ENCODE measurements at regions not wholly inside any gene's neighbourhood (a gene's known extent, or its start where the extent isn't known, plus 50 kb on each side); places are given as distances from the start of the nearest gene placed in this dataset.

DNA sequence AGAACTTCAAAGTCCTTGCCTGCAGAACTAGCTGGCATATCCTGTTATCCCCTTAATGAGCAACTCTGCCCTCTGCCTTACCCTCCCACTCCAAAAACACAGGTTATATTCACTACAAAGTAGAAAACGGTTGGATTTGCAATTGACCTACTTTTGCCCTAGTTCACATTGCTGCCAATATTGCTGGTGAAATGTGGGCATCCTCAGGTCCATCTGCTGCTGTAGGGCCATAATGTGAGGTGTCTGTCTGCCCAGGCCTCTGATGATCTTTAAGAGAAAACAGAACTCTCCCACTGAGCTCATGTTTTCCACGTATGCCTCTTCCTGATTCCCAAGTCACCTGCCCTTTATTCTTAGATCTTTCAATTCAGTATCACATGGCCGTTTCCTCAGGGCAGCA, 294.0 kb upstream of the CDH20 start:
- H3K4me1 ChIP-seq (replicated peaks in 1 of 2): peaks cover 3 to 7% of the 10 kb centered on the region in 2 donors
- no peak for ATAC-seq (replicated peaks in 6 of 8)
- 24 to 85% (median 75%) methylated on average over 2 to 3 of the region's 3 CpGs; no CpG with 5 or more reads in 3 of the 10 experiments for WGBS, 10 experiments
- H3K4me3 ChIP-seq: no peak overlapping the region
- in situ Hi-C loops (cut with MboI; ENCODE audit: low pct_unique_long_range_greater_than_20kb in 2 of 9, low sequenced_read_pairs in 9 of 9, unreplicated experiment in 9 of 9): no loop called here
- no peak overlapping the region for H3K27ac ChIP-seq

DNA sequence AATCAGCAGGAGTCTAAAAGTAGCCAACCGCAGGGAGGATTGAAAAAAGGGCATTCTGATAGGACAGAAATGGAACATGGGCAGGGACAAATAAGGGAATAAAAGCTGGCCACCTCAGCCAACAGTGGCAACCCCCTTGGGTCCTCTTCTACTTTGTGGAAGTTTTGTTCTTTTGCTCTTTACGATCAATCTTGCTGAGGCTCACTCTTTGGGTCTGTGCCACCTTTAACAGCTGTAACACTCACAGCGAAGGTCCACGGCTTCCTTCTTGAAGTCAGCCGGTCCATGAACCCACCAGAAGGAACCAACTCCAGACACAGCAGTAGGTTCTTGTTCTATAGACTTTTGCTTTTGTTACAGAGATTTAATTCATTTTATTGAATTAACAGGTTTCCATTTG, 285.4 kb upstream of the CDH20 start:
- Histone ChIP-seq H3K4me3 (no peak overlapping the region), H3K27ac (no peak overlapping the region), H3K4me1 (replicated peaks in 1 of 2) (no peaks in the 10 kb centered on the region)
- no peak for ATAC-seq (replicated peaks in 6 of 8)
- WGBS, 10 experiments: 4 to 100% (median 94%) methylated on average over 1 to 5 of the region's 5 CpGs; no CpG with 5 or more reads in 1 of the 10 experiments
- in situ Hi-C loops (cut with MboI; ENCODE audit: low pct_unique_long_range_greater_than_20kb in 2 of 9, low sequenced_read_pairs in 9 of 9, unreplicated experiment in 9 of 9): no loop called here

DNA sequence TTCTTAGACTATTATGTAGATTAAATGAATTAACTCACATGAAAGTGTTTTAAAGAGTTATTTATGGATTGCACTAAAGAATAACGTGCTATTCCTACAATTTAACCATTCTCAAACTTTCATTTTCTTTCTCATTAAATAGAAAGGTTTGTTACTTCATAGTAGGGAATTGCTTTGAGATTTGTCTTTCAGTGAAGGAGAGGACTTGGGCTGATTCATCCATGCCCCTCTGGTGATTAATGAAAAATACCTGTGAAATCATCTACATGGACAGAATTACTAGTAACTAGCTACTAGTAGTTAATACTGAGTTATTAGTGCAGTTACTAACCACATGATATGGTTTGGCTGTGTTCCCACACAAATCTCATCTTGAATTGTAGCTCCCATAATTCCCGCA, 275.8 kb upstream of the CDH20 start:
- H3K4me1 ChIP-seq (replicated peaks in 1 of 2): peaks cover 5 to 7% of the 10 kb centered on the region in 2 donors
- WGBS, 10 experiments: 0 to 100% (median 46%) methylated on average over 1 to 2 of the region's 2 CpGs; no CpG with 5 or more reads in 2 of the 10 experiments
- H3K4me3 ChIP-seq: no peak overlapping the region
- no peak overlapping the region for H3K27ac ChIP-seq
- in situ Hi-C loops (cut with MboI; ENCODE audit: low pct_unique_long_range_greater_than_20kb in 2 of 9, low sequenced_read_pairs in 9 of 9, unreplicated experiment in 9 of 9): no loop called here
- peak in 2 of 8 experiments; percentile 64 to 67 for ATAC-seq (replicated peaks in 6 of 8)

DNA sequence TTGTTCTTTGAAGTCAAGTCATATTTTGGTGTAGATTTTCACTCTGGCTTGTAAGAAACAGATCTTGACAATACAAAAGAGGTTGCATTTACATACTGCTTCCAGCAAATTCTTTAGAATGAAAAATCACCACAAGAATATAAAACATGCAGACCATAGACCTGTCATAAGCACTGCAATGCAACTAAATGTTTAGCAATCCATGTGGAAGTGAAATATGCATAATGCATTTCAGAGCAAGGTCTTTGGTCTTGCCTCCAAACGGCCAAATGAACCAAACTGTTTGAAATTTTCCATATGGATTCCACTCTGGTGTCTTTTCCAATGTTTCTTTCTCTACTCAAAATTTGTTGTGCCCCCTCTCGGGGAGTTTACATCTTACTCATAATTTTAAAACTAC, 271.0 kb upstream of the CDH20 start:
- peak in 3 of 8 experiments; percentile 29 to 64 (median 61) for ATAC-seq (replicated peaks in 6 of 8)
- no peaks in the 10 kb centered on the region for H3K4me1 ChIP-seq (replicated peaks in 1 of 2)
- in situ Hi-C loops (cut with MboI; ENCODE audit: low pct_unique_long_range_greater_than_20kb in 2 of 9, low sequenced_read_pairs in 9 of 9, unreplicated experiment in 9 of 9): no loop called here
- WGBS, 10 experiments: 0 to 100% (median 40%) methylated on average over 1 to 2 of the region's 2 CpGs; no CpG with 5 or more reads in 4 of the 10 experiments
- H3K27ac ChIP-seq: no peak overlapping the region
- no peak overlapping the region for H3K4me3 ChIP-seq

DNA sequence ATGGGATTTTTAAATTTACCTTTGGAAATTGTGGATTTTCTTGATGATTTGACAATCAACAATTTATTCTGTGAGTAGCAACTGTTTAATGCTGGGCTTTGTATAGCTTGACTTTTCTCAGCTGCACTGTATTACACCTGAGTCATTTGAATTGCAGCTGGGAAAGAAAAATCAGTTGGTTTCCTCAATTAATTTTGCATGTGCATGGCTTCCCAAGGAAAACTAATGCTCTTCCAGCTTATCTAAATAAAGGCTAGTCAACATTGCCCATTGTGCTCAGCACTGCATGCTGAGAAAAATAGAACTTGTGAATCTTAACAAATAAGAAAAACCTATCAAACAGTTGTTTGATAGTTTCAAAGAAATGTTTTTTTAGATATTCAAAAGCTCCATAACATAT, 268.3 kb upstream of the CDH20 start:
- no peaks in the 10 kb centered on the region for H3K4me1 ChIP-seq (replicated peaks in 1 of 2)
- ATAC-seq (replicated peaks in 6 of 8): peak in 1 of 8 experiments; percentile 43
- no peak overlapping the region for H3K4me3 ChIP-seq
- in situ Hi-C loops (cut with MboI; ENCODE audit: low pct_unique_long_range_greater_than_20kb in 2 of 9, low sequenced_read_pairs in 9 of 9, unreplicated experiment in 9 of 9): no loop called here
- no peak overlapping the region for H3K27ac ChIP-seq

DNA sequence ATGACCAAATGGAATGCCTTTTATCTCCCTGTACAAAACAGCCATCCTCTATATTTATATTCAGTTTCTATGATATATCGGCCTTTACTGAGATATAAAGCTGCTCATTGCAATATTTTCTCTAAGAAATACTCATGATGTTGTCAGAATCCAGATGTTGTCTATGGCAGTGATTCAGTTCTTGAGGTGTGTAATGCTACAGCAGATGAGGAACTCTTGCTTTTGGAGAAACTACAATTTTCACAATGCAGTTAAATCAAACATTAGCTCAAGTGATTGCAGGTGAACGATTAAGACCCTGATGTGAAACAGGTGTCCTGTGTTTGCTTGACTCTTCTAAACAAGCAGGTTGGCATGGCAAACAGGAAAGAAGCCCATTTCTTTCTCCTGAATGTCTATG, 256.2 kb upstream of the CDH20 start:
- Histone ChIP-seq H3K4me3 (no peak overlapping the region), H3K27ac (no peak overlapping the region), H3K4me1 (replicated peaks in 1 of 2) (peaks cover 0 to 9% of the 10 kb centered on the region in 2 donors)
- no peak for ATAC-seq (replicated peaks in 6 of 8)
- WGBS, 10 experiments: 0 to 100% (median 68%) methylated on average over 1 to 2 of the region's 2 CpGs; no CpG with 5 or more reads in 2 of the 10 experiments
- in situ Hi-C loops (cut with MboI; ENCODE audit: low pct_unique_long_range_greater_than_20kb in 2 of 9, low sequenced_read_pairs in 9 of 9, unreplicated experiment in 9 of 9): loop anchor here in 2 of 9 experiments (25.0 kb wide), 1 partner anchor 410 kb away; no protein-coding TSS in a partner anchor

DNA sequence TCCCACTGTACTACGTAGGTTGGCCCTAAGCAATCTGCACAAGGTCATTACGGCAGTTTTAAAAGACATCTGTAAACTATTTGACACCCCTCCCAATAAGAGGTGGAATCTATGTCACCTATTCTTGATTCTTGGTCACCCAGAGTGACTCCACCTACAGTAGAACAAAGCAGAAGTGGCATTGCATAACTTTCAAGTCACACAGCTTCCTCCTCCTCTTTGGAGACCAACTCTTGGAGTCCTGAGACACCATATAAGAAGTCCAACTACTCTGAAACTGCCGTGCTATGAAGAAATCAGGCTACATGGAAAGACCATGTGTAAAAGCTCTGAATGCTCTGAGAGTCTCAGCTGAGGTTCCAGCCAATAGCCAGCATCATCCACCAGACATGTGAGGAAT, 253.5 kb upstream of the CDH20 start:
- H3K4me1 ChIP-seq (replicated peaks in 1 of 2): peaks cover 0 to 9% of the 10 kb centered on the region in 2 donors
- WGBS, 10 experiments: 20 to 100% (median 72%) methylated on average over 1 to 3 of the region's 3 CpGs; no CpG with 5 or more reads in 2 of the 10 experiments
- ATAC-seq (replicated peaks in 6 of 8): no peak
- H3K27ac ChIP-seq: no peak overlapping the region
- in situ Hi-C loops (cut with MboI; ENCODE audit: low pct_unique_long_range_greater_than_20kb in 2 of 9, low sequenced_read_pairs in 9 of 9, unreplicated experiment in 9 of 9): loop anchor here in 2 of 9 experiments (25.0 kb wide), 1 partner anchor 408 kb away; no protein-coding TSS in a partner anchor
- H3K4me3 ChIP-seq: no peak overlapping the region

DNA sequence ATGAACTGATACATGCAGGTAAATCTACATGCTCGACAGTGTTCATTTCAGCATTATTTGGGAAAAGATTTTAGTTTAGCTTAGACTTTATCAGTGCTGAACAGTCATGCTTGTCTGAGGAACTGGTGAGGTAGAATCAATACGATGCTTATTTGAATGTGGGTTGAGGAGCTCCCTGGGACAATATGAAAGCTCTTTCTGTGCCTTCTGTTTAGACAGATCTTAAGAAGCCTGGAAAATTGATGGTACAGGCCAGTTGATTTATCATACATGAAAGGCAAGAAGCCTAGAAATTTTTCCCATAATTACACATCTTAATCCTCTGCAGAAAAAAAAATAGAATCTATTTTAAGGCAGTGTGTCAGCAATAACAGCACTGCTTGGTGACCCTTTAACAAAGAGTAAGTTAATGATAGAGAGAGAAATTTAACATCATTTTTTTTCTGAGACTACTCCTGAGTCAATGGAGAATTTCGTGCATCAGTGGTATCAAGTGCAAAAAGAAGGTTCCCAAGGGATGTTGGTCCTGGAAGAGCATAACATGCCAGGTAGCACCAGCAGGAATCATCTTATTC, 252.2 kb upstream of the CDH20 start:
- in situ Hi-C loops (cut with MboI; ENCODE audit: low pct_unique_long_range_greater_than_20kb in 2 of 9, low sequenced_read_pairs in 9 of 9, unreplicated experiment in 9 of 9): loop anchor here in 2 of 9 experiments (25.0 kb wide), 1 partner anchor 406 kb away; no protein-coding TSS in a partner anchor
- H3K27ac ChIP-seq: no peak overlapping the region
- peaks cover 5 to 10% of the 10 kb centered on the region in 2 donors for H3K4me1 ChIP-seq (replicated peaks in 1 of 2)
- peak in 5 of 8 experiments; percentile 68 to 94 (median 91) for ATAC-seq (replicated peaks in 6 of 8)
- 13 to 100% (median 38%) methylated on average over 1 to 3 of the region's 3 CpGs; no CpG with 5 or more reads in 2 of the 10 experiments for WGBS, 10 experiments
- H3K4me3 ChIP-seq: no peak overlapping the region

DNA sequence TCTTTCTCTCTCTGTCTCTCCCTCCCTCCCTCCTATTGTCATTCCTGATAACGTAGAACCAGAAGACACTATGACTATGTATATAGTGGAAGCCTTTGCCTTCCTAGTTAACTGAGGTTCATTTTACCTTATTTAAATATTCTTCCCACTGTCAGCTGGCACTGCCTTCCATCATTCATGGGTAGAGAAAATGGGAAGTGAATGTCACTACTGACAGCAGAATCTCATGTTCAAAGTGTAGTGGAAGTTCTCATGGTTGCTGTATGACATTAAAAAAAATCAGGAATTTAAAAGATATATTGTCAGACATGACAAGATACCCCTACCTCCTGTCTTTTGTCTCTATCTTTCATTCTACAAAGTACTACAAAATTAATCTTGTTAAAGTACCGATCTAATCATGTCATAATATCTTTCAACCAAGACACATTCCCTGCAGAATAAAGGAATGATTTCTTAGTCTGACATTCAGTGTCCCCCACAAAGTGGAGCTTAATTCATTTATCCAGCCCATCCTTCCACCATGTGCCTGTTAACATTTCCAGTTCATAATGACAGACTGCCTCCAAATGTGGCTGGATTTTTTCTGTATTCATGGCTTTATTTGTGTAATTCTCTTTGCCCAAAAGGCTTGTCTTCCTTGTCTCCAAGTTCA, 250.1 kb upstream of the CDH20 start:
- no peak for ATAC-seq (replicated peaks in 6 of 8)
- no peak overlapping the region for H3K27ac ChIP-seq
- no peak overlapping the region for H3K4me3 ChIP-seq
- WGBS, 10 experiments: 0 to 100% (median 66%) methylated on average over 1 to 2 of the region's 2 CpGs
- peaks cover 5 to 13% of the 10 kb centered on the region in 2 donors for H3K4me1 ChIP-seq (replicated peaks in 1 of 2)
- in situ Hi-C loops (cut with MboI; ENCODE audit: low pct_unique_long_range_greater_than_20kb in 2 of 9, low sequenced_read_pairs in 9 of 9, unreplicated experiment in 9 of 9): loop anchor here in 2 of 9 experiments (25.0 kb wide), 1 partner anchor 404 kb away; no protein-coding TSS in a partner anchor

DNA sequence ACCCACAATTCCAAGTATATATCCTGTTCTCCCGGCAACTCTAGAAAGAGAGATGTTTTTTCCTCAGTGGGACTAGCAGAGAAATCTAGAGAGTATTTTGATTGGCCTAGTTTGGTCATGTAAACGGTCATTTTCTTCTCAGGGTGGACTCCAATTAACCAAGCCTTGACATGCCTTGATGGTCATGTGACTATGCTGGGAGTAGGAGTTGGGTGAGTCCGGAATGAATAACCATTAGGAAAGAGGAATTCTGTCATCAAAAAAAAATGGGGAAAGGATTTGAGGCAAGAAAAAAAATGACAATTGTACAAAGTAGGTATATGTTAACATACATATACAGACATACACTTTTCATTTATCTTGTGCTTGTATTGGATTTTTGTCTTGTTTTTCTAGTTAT, 248.2 kb upstream of the CDH20 start:
- Histone ChIP-seq H3K4me3 (no peak overlapping the region), H3K27ac (no peak overlapping the region), H3K4me1 (replicated peaks in 1 of 2) (peaks cover 5 to 13% of the 10 kb centered on the region in 2 donors)
- peak in 1 of 8 experiments; percentile 18 for ATAC-seq (replicated peaks in 6 of 8)
- in situ Hi-C loops (cut with MboI; ENCODE audit: low pct_unique_long_range_greater_than_20kb in 2 of 9, low sequenced_read_pairs in 9 of 9, unreplicated experiment in 9 of 9): loop anchor here in 2 of 9 experiments (25.0 kb wide), 1 partner anchor 402 kb away; no protein-coding TSS in a partner anchor
- 25 to 100% (median 79%) methylated on average over 1 to 3 of the region's 3 CpGs; no CpG with 5 or more reads in 1 of the 10 experiments for WGBS, 10 experiments

DNA sequence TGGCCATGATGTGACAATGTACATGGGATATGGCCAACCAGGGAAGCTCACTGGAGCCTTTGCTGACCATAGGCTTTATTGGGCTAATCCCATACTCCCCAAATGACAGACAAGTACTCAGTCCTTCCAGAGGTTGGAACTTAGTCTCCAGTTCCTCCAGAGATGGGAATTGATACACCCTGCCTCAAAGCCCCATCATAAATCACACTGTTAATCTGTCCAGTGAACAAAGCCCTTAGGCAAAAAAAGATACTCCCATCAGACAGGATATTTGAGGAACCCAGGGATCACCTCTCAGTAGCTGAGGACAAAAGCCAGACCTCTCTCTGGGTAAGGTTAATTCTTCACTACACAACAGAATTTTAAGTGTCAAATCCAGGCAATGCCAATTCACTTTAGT, 247.5 kb upstream of the CDH20 start:
- ATAC-seq (replicated peaks in 6 of 8): no peak
- Histone ChIP-seq H3K4me1 (replicated peaks in 1 of 2) (peaks cover 5 to 12% of the 10 kb centered on the region in 2 donors), H3K4me3 (no peak overlapping the region), H3K27ac (no peak overlapping the region)
- in situ Hi-C loops (cut with MboI; ENCODE audit: low pct_unique_long_range_greater_than_20kb in 2 of 9, low sequenced_read_pairs in 9 of 9, unreplicated experiment in 9 of 9): loop anchor here in 2 of 9 experiments (25.0 kb wide), 1 partner anchor 402 kb away; no protein-coding TSS in a partner anchor

DNA sequence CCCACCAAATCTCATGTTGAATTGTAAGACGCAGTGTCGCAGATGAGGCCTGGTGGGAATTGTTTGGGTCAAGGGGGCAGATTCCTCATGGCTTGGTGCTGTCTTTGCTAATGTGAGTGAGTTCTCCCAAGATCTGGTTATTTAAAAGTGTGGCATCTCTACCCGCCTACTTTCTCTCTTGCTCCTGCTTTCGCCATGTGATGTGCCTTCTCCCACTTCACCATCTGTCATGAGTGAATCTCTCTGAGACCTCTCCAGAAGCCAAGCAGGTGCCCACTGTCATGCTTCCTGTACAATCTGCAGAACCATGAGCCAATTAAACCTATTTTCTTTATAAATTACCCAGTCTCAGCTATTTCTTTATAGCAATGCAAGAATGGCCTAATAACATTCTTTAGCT, 246.6 kb upstream of the CDH20 start:
- in situ Hi-C loops (cut with MboI; ENCODE audit: low pct_unique_long_range_greater_than_20kb in 2 of 9, low sequenced_read_pairs in 9 of 9, unreplicated experiment in 9 of 9): loop anchor here in 2 of 9 experiments (25.0 kb wide), 1 partner anchor 401 kb away; no protein-coding TSS in a partner anchor
- Histone ChIP-seq H3K4me1 (replicated peaks in 1 of 2) (peaks cover 5% of the 10 kb centered on the region in 2 donors), H3K27ac (no peak overlapping the region), H3K4me3 (no peak overlapping the region)
- WGBS, 10 experiments: 80 to 100% (median 93%) methylated on average over 1 to 4 of the region's 4 CpGs; no CpG with 5 or more reads in 2 of the 10 experiments
- no peak for ATAC-seq (replicated peaks in 6 of 8)

DNA sequence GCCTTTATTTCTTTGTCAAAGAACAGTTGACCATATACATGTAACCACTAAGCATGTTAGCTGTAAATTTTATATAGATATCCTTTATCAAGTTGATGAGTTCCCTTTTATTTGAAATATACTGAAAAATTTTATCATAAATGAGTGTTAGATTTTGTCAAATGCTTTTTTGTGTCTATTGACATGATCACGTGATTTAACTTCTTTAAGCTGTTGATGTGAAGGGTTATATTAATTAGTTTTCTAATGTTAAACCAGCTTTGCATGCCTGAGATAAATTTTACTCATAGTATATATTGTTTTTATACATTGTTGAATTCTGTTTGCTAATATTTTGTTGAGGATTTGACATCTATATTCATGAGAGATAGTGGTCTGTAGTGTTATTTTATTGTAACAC, 241.9 kb upstream of the CDH20 start:
- no peak for ATAC-seq (replicated peaks in 6 of 8)
- H3K4me1 ChIP-seq (replicated peaks in 1 of 2): peaks cover 0 to 16% of the 10 kb centered on the region in 2 donors
- H3K4me3 ChIP-seq: no peak overlapping the region
- no peak overlapping the region for H3K27ac ChIP-seq
- in situ Hi-C loops (cut with MboI; ENCODE audit: low pct_unique_long_range_greater_than_20kb in 2 of 9, low sequenced_read_pairs in 9 of 9, unreplicated experiment in 9 of 9): loop anchor here in 2 of 9 experiments (25.0 kb wide), 1 partner anchor 396 kb away; no protein-coding TSS in a partner anchor
- WGBS, 10 experiments: 25 to 100% (median 86%) methylated on average over 1 of the region's 1 CpG; no CpG with 5 or more reads in 3 of the 10 experiments
